Ectodermal cell (in vitro differentiated cells): ENCODE measurements at regions not wholly inside any gene's neighbourhood (a gene's known extent, or its start where the extent isn't known, plus 50 kb on each side); places are given as distances from the start of the nearest gene placed in this dataset.
"Not testable (repeated sequence)": the region's sequence is repeated elsewhere in the genome, so short reads cannot be mapped to it uniquely, and the experiment has no call there.

Experiments
- H3K27ac ChIP-seq: 2 replicates; pipeline ENCODE4 v1.7.0; 2013; ENCODE audit warnings: mild to moderate bottlenecking, low read depth, low read length; ENCODE audit not compliant: insufficient read depth, poor library complexity, severe bottlenecking
- H3K27me3 ChIP-seq: 2 replicates; pipeline ENCODE4 v1.7.0; 2013; ENCODE audit warnings: mild to moderate bottlenecking, low read length; ENCODE audit not compliant: insufficient read depth, control insufficient read depth, poor library complexity, severe bottlenecking
- H3K36me3 ChIP-seq: one replicate; pipeline ENCODE4 v1.7.0; 2013; ENCODE audit warnings: low read length; ENCODE audit not compliant: control insufficient read depth, insufficient read depth
- H3K4me1 ChIP-seq: one replicate; pipeline ENCODE4 v1.7.0; 2013; ENCODE audit warnings: low read length; ENCODE audit not compliant: control insufficient read depth, insufficient read depth
- H3K4me3 ChIP-seq: 2 replicates; pipeline ENCODE4 v1.7.0; 2013; ENCODE audit warnings: low read depth, low read length, control low read depth; ENCODE audit not compliant: insufficient read depth
- H3K9me3 ChIP-seq: 2 replicates; pipeline ENCODE4 v1.7.0; 2013; ENCODE audit warnings: mild to moderate bottlenecking, low read length, moderate library complexity; ENCODE audit not compliant: control insufficient read depth
- WGBS, 2 experiments: methylation state at CpG; one replicate each; pipeline ENCODE4 v1.1.7; 2013; ENCODE audit warnings: missing lambda C conversion rate in 2 of 2; 5-methylcytosine and 5-hydroxymethylcytosine counted together

DNA sequence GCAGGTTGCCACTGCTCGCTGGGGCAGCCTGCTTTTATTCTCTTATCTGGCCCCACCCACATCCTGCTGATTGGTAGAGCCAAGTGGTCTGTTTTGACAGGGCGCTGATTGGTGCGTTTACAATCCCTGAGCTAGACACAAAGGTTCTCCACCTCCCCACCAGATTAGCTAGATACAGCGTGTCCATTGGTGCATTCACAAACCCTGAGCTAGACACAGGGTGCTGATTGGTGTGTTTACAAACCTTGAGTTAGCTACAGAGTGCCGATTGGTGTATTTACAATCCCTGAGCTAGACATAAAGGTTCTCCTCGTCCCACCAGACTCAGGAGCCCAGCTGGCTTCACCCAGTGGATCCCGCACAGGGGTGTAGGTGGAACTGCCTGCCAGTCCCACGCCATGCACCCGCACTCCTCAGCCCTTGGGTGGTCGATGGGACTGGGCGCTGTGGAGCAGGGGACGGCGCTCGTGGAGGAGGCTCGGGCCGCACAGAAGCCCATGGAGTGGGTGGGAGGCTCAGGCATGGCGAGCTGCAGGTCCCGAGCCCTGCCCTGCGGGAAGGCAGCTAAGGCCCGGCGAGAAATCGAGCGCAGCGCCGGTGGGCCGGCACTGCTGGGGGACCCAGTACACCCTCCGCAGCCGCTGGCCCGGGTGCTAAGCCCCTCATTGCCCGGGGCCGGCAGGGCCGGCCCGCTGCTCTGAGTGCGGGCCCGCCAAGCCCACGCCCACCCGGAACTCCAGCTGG is 1526.2 kb downstream of the SI start:
- WGBS, 2 experiments, result 92 to 95% methylated on average over 27 to 30 of the region's 37 CpGs

DNA sequence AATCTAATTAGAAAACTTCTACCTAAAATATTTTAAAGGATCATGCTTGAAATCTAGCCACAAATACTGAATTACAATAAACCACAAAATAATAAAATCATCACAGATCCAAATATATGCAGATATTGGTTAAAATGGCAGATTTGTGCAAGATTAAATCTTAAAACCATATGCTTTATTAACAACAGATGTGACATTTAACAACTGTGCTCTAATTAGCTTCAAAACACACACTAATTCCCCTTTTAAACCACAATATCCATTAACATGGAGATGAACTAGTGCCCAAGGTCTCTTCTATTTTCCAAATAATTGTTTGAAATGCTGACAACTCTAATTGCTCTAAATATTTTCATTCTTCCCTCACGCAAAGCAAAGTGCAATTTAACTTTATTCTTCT is 1530.3 kb downstream of the SI start:
- Histone ChIP-seq H3K9me3 (no peaks in the 10 kb centered on the region), H3K4me3 (no peak overlapping the region), H3K4me1 (no peaks in the 10 kb centered on the region)

More for the DNA sequence above, 1526.2 kb downstream of the SI start:
- H3K9me3 ChIP-seq, H3K27ac ChIP-seq, H3K27me3 ChIP-seq, H3K36me3 ChIP-seq, H3K4me3 ChIP-seq, H3K4me1 ChIP-seq: not testable (repeated sequence)

DNA sequence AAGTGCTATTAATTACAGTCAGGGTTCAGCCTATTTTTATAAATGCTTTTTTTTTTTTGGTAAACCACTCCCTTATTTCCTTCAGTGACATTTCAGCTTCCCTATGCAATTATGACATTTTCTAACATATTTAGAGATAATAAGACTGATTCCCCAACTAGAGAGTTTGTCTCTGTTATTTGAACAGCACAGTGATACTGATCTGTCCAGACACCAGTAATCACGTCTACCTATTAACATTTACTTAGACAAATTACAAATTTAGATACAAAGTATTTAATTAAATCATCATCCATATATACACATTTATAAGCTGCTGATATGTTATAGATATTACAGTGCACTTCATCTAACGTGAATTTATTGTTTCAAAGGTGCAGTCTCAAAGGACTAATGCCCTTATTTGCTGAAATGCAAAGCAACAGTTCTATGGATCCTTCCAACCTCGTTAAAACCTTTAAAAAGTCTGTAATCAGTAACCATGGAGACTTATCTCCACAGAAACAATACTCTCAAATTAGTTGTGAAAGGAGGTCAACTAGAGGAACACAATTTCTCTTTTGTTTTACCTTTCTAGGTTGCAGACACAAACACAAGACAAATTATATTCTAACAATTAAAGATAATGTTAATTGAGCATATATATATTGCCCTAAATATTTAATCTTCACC is 1531.1 kb downstream of the SI start:
- WGBS, 2 experiments, result 71 to 85% methylated on average over 2 to 3 of the region's 3 CpGs
- Histone ChIP-seq H3K27me3 (no peaks in the 10 kb centered on the region), H3K4me3 (no peak overlapping the region), H3K4me1 (no peaks in the 10 kb centered on the region), H3K27ac (no peak overlapping the region), H3K9me3 (no peaks in the 10 kb centered on the region), H3K36me3 (no peaks in the 10 kb centered on the region)

More for the DNA sequence above, 1530.3 kb downstream of the SI start:
- H3K27ac ChIP-seq, result no peak overlapping the region
- 92% methylated on average over 1 of the region's 1 CpG; no CpG with 5 or more reads in 1 of the 2 experiments for WGBS, 2 experiments
- H3K36me3 ChIP-seq, result no peaks in the 10 kb centered on the region
- no peaks in the 10 kb centered on the region for H3K27me3 ChIP-seq

DNA sequence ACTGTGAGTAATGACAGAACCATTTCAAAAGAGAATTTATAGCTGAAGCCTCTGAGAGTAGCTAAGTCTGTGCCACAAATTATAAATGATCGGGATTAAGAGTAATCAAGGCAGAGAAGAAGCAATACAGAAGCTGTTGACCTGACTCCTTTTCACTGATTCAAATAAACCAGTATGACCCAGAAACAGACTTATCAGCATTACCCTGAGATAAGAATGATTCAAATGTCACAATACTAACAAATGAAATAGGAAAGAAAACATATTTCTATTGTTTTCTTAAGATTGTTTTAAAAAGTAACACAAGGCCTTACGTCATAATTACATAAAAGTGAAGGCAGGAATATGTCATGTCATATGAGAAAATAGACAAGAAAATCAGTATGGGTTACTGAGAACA is 1534.6 kb downstream of the SI start:
- 95 to 100% methylated on average over 2 of the region's 2 CpGs for WGBS, 2 experiments
- no peaks in the 10 kb centered on the region for H3K36me3 ChIP-seq
- no peak overlapping the region for H3K27ac ChIP-seq
- no peaks in the 10 kb centered on the region for H3K27me3 ChIP-seq
- H3K4me3 ChIP-seq, result no peak overlapping the region
- H3K9me3 ChIP-seq, result no peaks in the 10 kb centered on the region
- H3K4me1 ChIP-seq, result no peaks in the 10 kb centered on the region

DNA sequence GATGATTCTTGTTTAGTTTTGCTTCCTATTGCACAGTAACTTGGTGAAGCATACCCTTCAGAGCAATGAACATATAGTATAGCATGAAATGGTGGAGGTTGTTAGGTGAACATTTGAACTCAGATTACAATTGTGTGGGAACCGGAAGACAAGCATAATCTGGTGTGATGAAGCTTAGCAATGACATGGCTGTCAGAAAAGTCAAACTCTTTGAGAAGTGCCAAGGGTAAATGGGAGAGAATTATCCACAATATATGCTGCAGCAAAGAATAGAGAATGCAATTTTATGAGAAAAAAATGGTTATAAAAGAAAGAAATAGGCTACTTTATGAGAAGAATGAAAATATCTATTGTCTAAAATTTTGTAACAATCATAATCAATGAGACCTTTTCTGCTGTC is 1536.7 kb downstream of the SI start:
- no peaks in the 10 kb centered on the region for H3K4me1 ChIP-seq
- H3K36me3 ChIP-seq, result no peaks in the 10 kb centered on the region
- H3K27ac ChIP-seq, result no peak overlapping the region
- WGBS, 2 experiments, result 96 to 97% methylated on average over 1 of the region's 1 CpG
- no peaks in the 10 kb centered on the region for H3K9me3 ChIP-seq
- no peaks in the 10 kb centered on the region for H3K27me3 ChIP-seq
- H3K4me3 ChIP-seq, result no peak overlapping the region

DNA sequence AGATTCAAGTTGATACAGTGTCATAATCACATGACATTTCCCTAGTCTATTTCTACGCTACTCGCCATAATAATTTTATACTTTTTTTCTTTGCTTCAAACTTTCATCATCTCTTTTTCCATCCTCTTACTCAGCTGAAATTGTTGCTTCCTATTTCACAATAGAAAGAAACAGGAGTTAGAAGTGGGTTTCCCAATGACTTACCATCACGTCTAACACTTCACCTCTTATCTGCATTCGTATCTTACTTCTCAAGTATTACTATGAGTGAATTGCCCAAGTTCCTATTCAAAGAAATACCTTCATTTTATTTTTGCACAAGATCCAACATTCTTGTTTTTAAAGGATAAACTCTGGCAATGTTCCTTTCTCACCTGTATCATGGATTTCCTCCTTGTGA is 1539.9 kb downstream of the SI start:
- WGBS, 2 experiments, result 96% methylated on average over 4 of the region's 4 CpGs
- Histone ChIP-seq H3K27ac (no peak overlapping the region), H3K36me3 (no peaks in the 10 kb centered on the region), H3K4me3 (no peak overlapping the region), H3K9me3 (no peaks in the 10 kb centered on the region), H3K27me3 (no peaks in the 10 kb centered on the region), H3K4me1 (no peaks in the 10 kb centered on the region)

DNA sequence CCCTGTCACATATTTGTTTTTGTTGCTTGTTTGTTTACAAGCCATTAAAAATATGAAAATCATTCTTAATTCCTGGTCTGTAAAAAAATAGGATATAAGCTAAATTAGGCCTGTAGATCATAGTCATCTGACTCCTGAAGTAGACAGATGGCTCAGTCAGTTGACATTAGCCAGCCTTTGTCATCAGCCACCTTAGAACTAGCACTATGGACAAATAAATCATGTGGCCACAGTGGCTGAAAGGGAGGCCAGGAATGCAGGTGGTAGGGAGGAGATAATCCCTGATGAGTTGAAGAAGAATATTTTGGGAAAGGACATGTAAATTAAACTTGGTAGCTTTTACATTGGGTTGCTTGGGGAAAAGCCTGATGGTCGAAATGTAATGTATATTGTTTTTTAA is 1544.9 kb downstream of the SI start:
- 100% methylated on average over 1 of the region's 1 CpG; no CpG with 5 or more reads in 1 of the 2 experiments for WGBS, 2 experiments
- no peak overlapping the region for H3K27ac ChIP-seq
- no peaks in the 10 kb centered on the region for H3K4me1 ChIP-seq
- H3K9me3 ChIP-seq, result no peaks in the 10 kb centered on the region
- no peak overlapping the region for H3K4me3 ChIP-seq
- H3K27me3 ChIP-seq, result no peaks in the 10 kb centered on the region
- no peaks in the 10 kb centered on the region for H3K36me3 ChIP-seq

DNA sequence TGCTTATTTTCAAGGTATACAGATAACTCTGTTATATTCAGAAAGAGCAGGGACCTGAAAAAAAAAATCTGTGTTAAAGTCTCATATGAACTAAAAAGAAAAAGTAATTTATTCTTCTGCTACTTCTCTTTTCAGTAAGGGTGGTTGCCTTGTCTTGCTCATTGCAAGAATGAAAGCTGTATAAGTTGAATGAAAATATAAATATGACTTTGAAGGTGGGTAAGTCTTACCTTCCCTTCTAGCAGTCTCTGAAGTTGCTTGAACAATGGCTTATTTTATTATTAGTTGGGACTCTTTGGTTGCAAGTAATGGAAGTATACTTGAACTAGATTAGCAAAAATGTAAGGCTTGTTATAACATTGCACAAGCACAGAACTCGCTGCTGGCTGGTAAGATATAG is 1554.9 kb downstream of the SI start:
- Histone ChIP-seq H3K27ac (no peak overlapping the region), H3K36me3 (no peaks in the 10 kb centered on the region), H3K4me3 (no peak overlapping the region), H3K4me1 (no peaks in the 10 kb centered on the region), H3K9me3 (no peaks in the 10 kb centered on the region), H3K27me3 (no peaks in the 10 kb centered on the region)
- WGBS, 2 experiments, result 90% methylated on average over 1 of the region's 1 CpG

DNA sequence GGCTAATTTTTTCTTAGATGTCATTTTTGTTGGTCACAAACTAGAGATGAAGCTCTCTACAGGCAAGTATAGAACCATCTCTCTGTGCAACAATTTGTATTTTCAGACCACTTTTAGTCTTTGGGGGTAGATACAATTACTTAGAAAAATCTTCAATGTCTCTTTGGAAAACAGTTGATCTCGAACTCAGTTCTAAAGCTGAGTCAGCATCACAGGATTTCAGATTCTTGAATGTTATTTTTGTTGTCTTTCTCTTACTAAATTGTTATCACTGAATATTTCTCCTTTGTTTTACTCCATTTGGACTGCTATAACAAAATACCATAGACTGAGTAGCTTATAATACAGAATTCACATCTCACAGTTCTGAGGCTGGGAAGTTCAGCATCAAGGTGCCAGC is 1557.0 kb downstream of the SI start:
- no peaks in the 10 kb centered on the region for H3K9me3 ChIP-seq
- WGBS, 2 experiments, result 100% methylated on average over 1 of the region's 1 CpG; no CpG with 5 or more reads in 1 of the 2 experiments
- no peaks in the 10 kb centered on the region for H3K27me3 ChIP-seq
- H3K27ac ChIP-seq, result no peak overlapping the region
- no peaks in the 10 kb centered on the region for H3K36me3 ChIP-seq
- H3K4me3 ChIP-seq, result no peak overlapping the region
- H3K4me1 ChIP-seq, result no peaks in the 10 kb centered on the region

DNA sequence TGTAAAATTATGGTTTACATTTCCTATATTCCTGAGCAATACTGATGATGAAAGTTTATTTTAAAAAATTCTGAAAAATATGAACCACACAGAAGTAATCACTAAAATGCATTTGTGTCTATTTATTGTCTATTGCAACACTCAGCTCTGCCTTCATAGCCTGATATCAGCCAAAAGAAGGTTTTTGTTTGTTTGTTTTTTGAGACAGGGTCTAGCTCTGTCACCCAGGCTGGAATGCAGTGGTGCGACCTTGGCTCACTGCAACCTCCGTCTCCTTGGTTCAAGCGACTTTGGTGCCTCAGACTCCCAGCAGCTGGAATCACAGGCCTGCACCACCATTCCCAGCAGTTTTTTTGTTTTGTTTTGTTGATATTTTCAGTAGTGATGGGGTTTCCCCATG is 1560.2 kb downstream of the SI start:
- WGBS, 2 experiments, result 95 to 99% methylated on average over 3 of the region's 3 CpGs
- Histone ChIP-seq H3K9me3 (no peaks in the 10 kb centered on the region), H3K27ac (no peak overlapping the region), H3K27me3 (no peaks in the 10 kb centered on the region), H3K4me3 (no peak overlapping the region), H3K4me1 (no peaks in the 10 kb centered on the region), H3K36me3 (no peaks in the 10 kb centered on the region)
